ENCODE measurements at regions not wholly inside any gene's neighbourhood (a gene's known extent, or its start where the extent isn't known, plus 50 kb on each side); places are given as distances from the start of the nearest gene placed in this dataset.
"Not testable (repeated sequence)": the region's sequence is repeated elsewhere in the genome, so short reads cannot be mapped to it uniquely, and the experiment has no call there.

DNA sequence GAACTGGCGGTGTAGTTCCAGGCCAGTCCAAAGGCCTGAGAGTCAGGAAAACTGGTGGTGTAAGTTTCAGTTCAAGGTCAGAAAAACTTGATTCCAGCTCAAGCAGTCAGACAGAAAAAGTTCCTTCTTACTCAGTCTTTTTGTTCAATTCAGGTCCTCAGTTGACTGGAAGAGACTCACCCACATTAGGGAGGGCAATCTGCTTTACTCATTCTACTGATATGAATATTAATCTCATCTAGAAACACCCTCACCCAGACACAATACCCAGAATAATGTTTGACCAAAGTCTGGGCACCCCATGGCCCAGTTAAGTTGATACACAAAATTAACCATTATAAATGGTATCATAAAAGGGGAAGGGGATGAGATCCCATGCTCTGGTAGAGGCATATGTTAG lies 50.1 kb upstream of the LTA4H start:
- no peaks in the 10 kb centered on the region for H3K36me3 ChIP-seq (ENCODE audit: low read depth)
- intact Hi-C loops (cut with DNase I, micrococcal nuclease), result no loop called here
- no peak for DNase-seq
- ATAC-seq, result no peak
- no peaks in the 10 kb centered on the region for H3K4me1 ChIP-seq (ENCODE audit: low read depth)
- H3K9me3 ChIP-seq, result no peaks in the 10 kb centered on the region
- H3K4me3 ChIP-seq, result no peak overlapping the region
- no peak for TF ChIP-seq CTCF (IDR thresholded peaks at IDR 0.05)

DNA sequence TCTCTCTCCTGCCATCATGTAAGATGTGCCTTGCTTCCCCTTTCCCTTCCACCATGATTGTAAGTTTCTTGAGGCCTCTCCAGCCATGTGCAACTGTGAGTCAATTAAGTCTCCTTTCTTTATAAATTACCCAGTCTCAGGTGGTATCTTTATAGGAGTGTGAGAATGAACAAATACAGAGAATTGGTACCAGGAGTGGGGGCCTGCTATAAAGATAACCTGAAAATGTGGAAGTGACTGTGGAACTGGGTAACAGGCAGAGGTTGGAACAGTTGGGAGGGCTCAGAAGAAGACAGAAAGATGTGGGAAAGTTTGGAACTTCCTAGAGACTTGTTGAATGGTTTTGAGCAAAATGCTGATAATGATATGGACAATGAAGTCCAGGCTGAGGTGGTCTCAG lies 50.8 kb upstream of the LTA4H start:
- H3K4me3 ChIP-seq; H3K36me3 ChIP-seq (ENCODE audit: low read depth); ATAC-seq; intact Hi-C loops (cut with DNase I, micrococcal nuclease); DNase-seq; H3K4me1 ChIP-seq (ENCODE audit: low read depth); H3K9me3 ChIP-seq: not testable (repeated sequence)

- DNase-seq, result no peak
- Histone ChIP-seq H3K9me3 (no peaks in the 10 kb centered on the region), H3K4me3 (no peak overlapping the region), H3K4me1 (ENCODE audit: low read depth) (no peaks in the 10 kb centered on the region), H3K36me3 (ENCODE audit: low read depth) (no peaks in the 10 kb centered on the region)
- intact Hi-C loops (cut with DNase I, micrococcal nuclease), result no loop called here
- no peak for TF ChIP-seq CTCF (IDR thresholded peaks at IDR 0.05)
- ATAC-seq, result no peak
Measured at GRCh38 chr12:96091833-96092232, 56.4 kb upstream of the LTA4H start.

- Histone ChIP-seq H3K4me3 (no peak overlapping the region), H3K4me1 (ENCODE audit: low read depth) (no peaks in the 10 kb centered on the region), H3K9me3 (no peaks in the 10 kb centered on the region), H3K36me3 (ENCODE audit: low read depth) (no peaks in the 10 kb centered on the region)
- DNase-seq (no peak), ATAC-seq (no peak)
- no peak for TF ChIP-seq CTCF (IDR thresholded peaks at IDR 0.05)
- intact Hi-C loops (cut with DNase I, micrococcal nuclease), result no loop called here
Measured at GRCh38 chr12:96093543-96094196, 58.3 kb upstream of the LTA4H start.

GRCh38 chr12:96094201-96094600 lies 58.8 kb upstream of the LTA4H start:
- Histone ChIP-seq H3K4me3 (no peak overlapping the region), H3K36me3 (ENCODE audit: low read depth) (no peaks in the 10 kb centered on the region), H3K4me1 (ENCODE audit: low read depth) (no peaks in the 10 kb centered on the region), H3K9me3 (no peaks in the 10 kb centered on the region)
- ATAC-seq (peak; percentile 69), DNase-seq (peak in 1 of 3 donors; percentile 21)
- TF ChIP-seq CTCF (IDR thresholded peaks at IDR 0.05), result no peak
- intact Hi-C loops (cut with DNase I, micrococcal nuclease), result no loop called here

GRCh38 chr12:96098631-96099030 lies 63.2 kb upstream of the LTA4H start:
- Histone ChIP-seq H3K9me3 (no peaks in the 10 kb centered on the region), H3K36me3 (ENCODE audit: low read depth) (no peaks in the 10 kb centered on the region), H3K4me1 (ENCODE audit: low read depth) (no peaks in the 10 kb centered on the region), H3K4me3 (no peak overlapping the region)
- ATAC-seq, result no peak
- intact Hi-C loops (cut with DNase I, micrococcal nuclease), result no loop called here
- no peak for TF ChIP-seq CTCF (IDR thresholded peaks at IDR 0.05)
- DNase-seq, result no peak

All from mucosa of descending colon (tissue), 3 donors.